ENCODE measurements at regions not wholly inside any gene's neighbourhood (a gene's known extent, or its start where the extent isn't known, plus 50 kb on each side); places are given as distances from the start of the nearest gene placed in this dataset.

DNA sequence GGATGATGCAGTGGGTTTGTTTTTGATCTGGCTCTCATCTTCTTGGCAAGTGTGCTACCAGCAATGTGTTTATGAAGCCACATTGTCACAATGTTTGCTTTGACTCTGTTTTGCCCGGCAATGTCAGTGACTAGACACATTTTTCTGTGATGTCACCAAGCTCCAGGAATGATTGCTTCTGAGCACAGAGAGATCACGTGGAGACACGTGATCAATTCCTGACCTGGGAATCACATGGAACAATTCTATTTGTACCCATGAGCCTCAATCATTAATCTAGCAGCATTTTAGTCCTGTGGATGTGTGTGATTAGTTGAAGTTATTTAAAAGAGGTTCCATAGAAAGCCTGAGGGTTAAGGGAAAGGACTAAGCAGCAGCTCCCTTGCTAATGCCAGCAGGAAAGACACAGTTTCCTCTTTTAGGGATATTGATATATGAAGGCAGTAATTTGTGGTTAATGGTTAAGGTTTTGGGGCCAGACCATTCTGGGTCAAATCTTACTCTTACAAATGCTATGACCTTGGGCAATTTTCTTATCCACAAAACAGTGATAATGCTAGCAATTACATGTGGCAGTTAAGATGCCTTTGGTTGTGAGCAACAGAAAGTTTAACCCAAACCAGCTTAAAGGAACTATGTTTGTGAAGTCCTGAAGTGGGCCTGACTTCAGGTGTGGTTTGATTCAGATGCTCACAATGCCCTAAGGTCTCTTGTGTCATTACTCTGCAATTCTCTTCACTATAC is 59.0 kb downstream of the FASLG start:
- no peak for FAIRE-seq
- no peak for DNase-seq (ENCODE audit: insufficient read length, low spot score)
- no peak for TF ChIP-seq CTCF (IDR thresholded peaks at IDR 0.05; ENCODE audit: insufficient read depth, missing control alignments)

DNA sequence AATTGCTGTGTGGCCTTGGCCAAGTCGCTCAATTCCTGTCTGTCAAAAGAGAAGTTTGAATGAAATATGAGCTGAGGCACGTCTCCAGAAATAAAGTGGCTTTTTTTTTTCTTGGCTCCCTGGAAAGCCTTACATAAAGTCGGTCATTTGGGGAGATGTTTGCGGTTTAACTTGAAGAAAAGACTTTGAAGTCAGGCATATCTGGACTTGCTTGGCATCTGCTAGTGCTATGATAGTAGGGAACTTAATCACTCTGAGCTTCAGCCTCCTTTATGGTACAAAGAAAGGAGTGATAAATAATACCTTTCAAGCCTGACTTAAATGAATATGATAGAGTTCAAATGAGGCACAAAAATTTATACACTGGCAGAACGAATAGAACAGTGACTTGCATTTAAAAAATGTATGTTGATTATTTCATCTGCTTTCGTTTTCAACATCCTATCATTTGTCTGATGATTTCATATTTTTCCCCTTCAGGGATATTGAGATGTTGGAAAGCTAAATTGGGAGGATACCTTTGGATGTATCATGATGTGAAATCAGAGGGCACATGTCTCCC is 60.2 kb downstream of the FASLG start:
- FAIRE-seq: no peak
- TF ChIP-seq CTCF (IDR thresholded peaks at IDR 0.05; ENCODE audit: insufficient read depth, missing control alignments): no peak
- DNase-seq (ENCODE audit: insufficient read length, low spot score): no peak

GRCh38 chr1:172719694-172720138 is 60.8 kb downstream of the FASLG start:
- FAIRE-seq: peak; percentile 94
- peak; percentile 25 for DNase-seq (ENCODE audit: insufficient read length, low spot score)
- TF ChIP-seq CTCF (IDR thresholded peaks at IDR 0.05; ENCODE audit: insufficient read depth, missing control alignments): peak; percentile 85

- no peak for FAIRE-seq
- no peak for DNase-seq (ENCODE audit: insufficient read length, low spot score)
- no peak for TF ChIP-seq CTCF (IDR thresholded peaks at IDR 0.05; ENCODE audit: insufficient read depth, missing control alignments)
Measured at GRCh38 chr1:172720339-172720738, 61.4 kb downstream of the FASLG start.

GRCh38 chr1:172723251-172723650 is 64.3 kb downstream of the FASLG start:
- no peak for FAIRE-seq
- DNase-seq (ENCODE audit: insufficient read length, low spot score): no peak
- TF ChIP-seq CTCF (IDR thresholded peaks at IDR 0.05; ENCODE audit: insufficient read depth, missing control alignments): no peak

GRCh38 chr1:172724232-172724631 is 65.3 kb downstream of the FASLG start:
- FAIRE-seq (no peak), DNase-seq (ENCODE audit: insufficient read length, low spot score) (no peak)
- no peak for TF ChIP-seq CTCF (IDR thresholded peaks at IDR 0.05; ENCODE audit: insufficient read depth, missing control alignments)

Data from D721Med (cell line).